GM23338 (cell line): ENCODE measurements at regions not wholly inside any gene's neighbourhood (a gene's known extent, or its start where the extent isn't known, plus 50 kb on each side); places are given as distances from the start of the nearest gene placed in this dataset.

Source experiments
- ATAC-seq: fragments of 200-7000 bp; cut with Tn5 transposase; 3 replicates; pipeline ENCODE4 v1.9.1; 2020
- DNase-seq: peaks from one replicate; pipeline ENCODE4 v3.0.0-alpha.2; 2015; ENCODE audit warnings: low spot score
- H2AFZ ChIP-seq: fragments of 200-600 bp; sonication (generic); 2 replicates; pipeline ENCODE4 v1.8.0; 2016; ENCODE audit warnings: antibody characterized with exemption, mild to moderate bottlenecking, moderate library complexity
- H3F3A ChIP-seq: fragments of 200-600 bp; sonication (generic); replicated peaks from 2 replicates; pipeline ENCODE4 v1.8.0; 2017; ENCODE audit warnings: antibody characterized with exemption, mixed run types, low read depth
- H3K27ac ChIP-seq: fragments of 200-600 bp; sonication (generic); 2 replicates; pipeline ENCODE4 v1.6.1; 2016; ENCODE audit warnings: low read depth
- H3K27me3 ChIP-seq: fragments of 200-600 bp; sonication (generic); 2 replicates; pipeline ENCODE4 v1.8.0; 2016; ENCODE audit warnings: mild to moderate bottlenecking, mixed run types, moderate library complexity; ENCODE audit not compliant: insufficient read depth
- H3K36me3 ChIP-seq: fragments of 200-600 bp; sonication (generic); 2 replicates; pipeline ENCODE4 v1.8.0; 2016; ENCODE audit warnings: mild to moderate bottlenecking; ENCODE audit not compliant: insufficient read depth
- H3K4me1 ChIP-seq: fragments of 200-600 bp; sonication (generic); 2 replicates; pipeline ENCODE4 v1.8.0; 2016; ENCODE audit warnings: mild to moderate bottlenecking, moderate library complexity; ENCODE audit not compliant: insufficient read depth
- H3K4me2 ChIP-seq: fragments of 200-600 bp; sonication (generic); 2 replicates; pipeline ENCODE4 v1.7.1; 2017; ENCODE audit warnings: mixed run types
- H3K4me3 ChIP-seq: fragments of 200-600 bp; sonication (generic); 2 replicates; pipeline ENCODE4 v1.6.1; 2016; ENCODE audit warnings: mixed run types
- H3K79me2 ChIP-seq: fragments of 200-600 bp; sonication (generic); replicated peaks from 2 replicates; pipeline ENCODE4 v1.8.0; 2017; ENCODE audit warnings: mild to moderate bottlenecking; ENCODE audit not compliant: insufficient read depth
- H3K9me2 ChIP-seq: fragments of 200-600 bp; sonication (generic); 2 replicates; pipeline ENCODE4 v1.8.0; 2017; ENCODE audit not compliant: insufficient read depth
- H4K20me1 ChIP-seq: fragments of 200-600 bp; sonication (generic); replicated peaks from 2 replicates; pipeline ENCODE4 v1.8.0; 2017; ENCODE audit warnings: mild to moderate bottlenecking; ENCODE audit not compliant: insufficient read depth
- H3K27ac Mint-ChIP-seq: 2 replicates; pipeline ENCODE4 v1.8.0; 2020; ENCODE audit warnings: inconsistent platforms, mild to moderate bottlenecking, moderate library complexity, mixed read lengths
- H3K27me3 Mint-ChIP-seq: 3 replicates; pipeline ENCODE4 v1.8.0; 2022; ENCODE audit warnings: low read depth, mild to moderate bottlenecking, moderate library complexity, mixed read lengths, inconsistent platforms; ENCODE audit not compliant: insufficient read depth, poor library complexity
- H3K36me3 Mint-ChIP-seq: 3 replicates; pipeline ENCODE4 v1.8.0; 2021; ENCODE audit warnings: low read depth, mild to moderate bottlenecking, inconsistent platforms, moderate library complexity, mixed read lengths
- H3K4me1 Mint-ChIP-seq: 3 replicates; pipeline ENCODE4 v1.8.0; 2020; ENCODE audit warnings: mild to moderate bottlenecking, inconsistent platforms, mixed read lengths
- H3K4me3 Mint-ChIP-seq: 3 replicates; pipeline ENCODE4 v1.8.0; 2021; ENCODE audit warnings: moderate library complexity, mild to moderate bottlenecking, inconsistent platforms, mixed read lengths
- H3K9me3 Mint-ChIP-seq: 3 replicates; pipeline ENCODE4 v1.8.0; 2020; ENCODE audit warnings: moderate library complexity, mild to moderate bottlenecking, inconsistent platforms, mixed read lengths
- NANOG ChIP-seq: IDR thresholded peaks from 2 replicates; pipeline ENCODE4 v1.6.1; 2016; ENCODE audit warnings: antibody characterized with exemption, borderline replicate concordance
- POLR2AphosphoS5 ChIP-seq: IDR thresholded peaks from 2 replicates; pipeline ENCODE4 v1.6.1; 2016; ENCODE audit warnings: antibody characterized with exemption, low read depth
- ZNF114 ChIP-seq: fragments of 250-450 bp; sonication (Bioruptor Pico); IDR thresholded peaks from 2 replicates; pipeline ENCODE4 v1.5.0; 2020; ENCODE audit warnings: mild to moderate bottlenecking, moderate library complexity
- ZNF331 ChIP-seq: fragments of 250-450 bp; sonication (Bioruptor Pico); IDR thresholded peaks from 2 replicates; pipeline ENCODE4 v1.5.0; 2020; ENCODE audit warnings: low read depth, mild to moderate bottlenecking, moderate library complexity
- TF ChIP-seq, protein P1 (sequence below), 2 experiments: fragments of 200-600 bp in 1 of 2; sonication (generic) in 1 of 2; conservative IDR thresholded peaks; 2 replicates each; pipeline versions ENCODE4 v1.5.1 to v1.6.1; 2016 to 2017; ENCODE audit warnings: antibody characterized with exemption in 2 of 2, low read depth in 2 of 2, mild to moderate bottlenecking in 2 of 2, moderate library complexity in 1 of 2
- TF ChIP-seq, protein P2 (sequence below): IDR thresholded peaks from one replicate; pipeline ENCODE4 v1.6.1; 2018; ENCODE audit warnings: antibody characterized with exemption; ENCODE audit not compliant: unreplicated experiment

DNA sequence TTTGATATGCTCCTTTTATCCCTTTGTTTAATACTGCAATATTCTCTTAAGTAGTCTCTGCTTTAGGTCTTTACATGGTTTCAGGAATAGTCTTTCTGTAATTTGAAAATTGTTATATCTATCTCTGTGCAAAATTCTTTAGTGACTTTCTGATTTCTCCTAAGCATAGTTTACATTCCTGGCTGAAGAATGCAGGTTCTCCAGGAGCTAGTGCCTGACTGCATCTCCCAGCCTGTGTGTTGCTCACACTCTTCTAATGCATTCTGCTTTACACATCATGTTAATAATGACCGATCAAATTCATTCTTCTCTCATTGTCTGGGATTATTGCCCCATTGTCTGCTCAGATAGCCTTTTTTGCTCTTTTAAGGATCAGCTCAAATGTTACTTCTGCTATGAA lies 1349.2 kb downstream of the DSC3 start:
- TF ChIP-seq NANOG = no peak
- no peak for TF ChIP-seq POLR2AphosphoS5
- no peak for TF ChIP-seq ZNF114
- no peak for TF ChIP-seq ZNF331 (CRISPR knock-in tag)
- TF ChIP-seq, protein P1, sequence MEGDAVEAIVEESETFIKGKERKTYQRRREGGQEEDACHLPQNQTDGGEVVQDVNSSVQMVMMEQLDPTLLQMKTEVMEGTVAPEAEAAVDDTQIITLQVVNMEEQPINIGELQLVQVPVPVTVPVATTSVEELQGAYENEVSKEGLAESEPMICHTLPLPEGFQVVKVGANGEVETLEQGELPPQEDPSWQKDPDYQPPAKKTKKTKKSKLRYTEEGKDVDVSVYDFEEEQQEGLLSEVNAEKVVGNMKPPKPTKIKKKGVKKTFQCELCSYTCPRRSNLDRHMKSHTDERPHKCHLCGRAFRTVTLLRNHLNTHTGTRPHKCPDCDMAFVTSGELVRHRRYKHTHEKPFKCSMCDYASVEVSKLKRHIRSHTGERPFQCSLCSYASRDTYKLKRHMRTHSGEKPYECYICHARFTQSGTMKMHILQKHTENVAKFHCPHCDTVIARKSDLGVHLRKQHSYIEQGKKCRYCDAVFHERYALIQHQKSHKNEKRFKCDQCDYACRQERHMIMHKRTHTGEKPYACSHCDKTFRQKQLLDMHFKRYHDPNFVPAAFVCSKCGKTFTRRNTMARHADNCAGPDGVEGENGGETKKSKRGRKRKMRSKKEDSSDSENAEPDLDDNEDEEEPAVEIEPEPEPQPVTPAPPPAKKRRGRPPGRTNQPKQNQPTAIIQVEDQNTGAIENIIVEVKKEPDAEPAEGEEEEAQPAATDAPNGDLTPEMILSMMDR (conservative IDR thresholded peaks at IDR 0.05; ENCODE audit: low read depth in 2 of 2) = no peak
- H3K4me2 ChIP-seq = no peak overlapping the region
- H4K20me1 ChIP-seq = no peaks in the 10 kb centered on the region
- no peak overlapping the region for H3K27ac Mint-ChIP-seq
- H3K79me2 ChIP-seq = no peaks in the 10 kb centered on the region
- no peak overlapping the region for H3K4me3 Mint-ChIP-seq
- no peak overlapping the region for H3K4me3 ChIP-seq
- H2AFZ ChIP-seq = no peak overlapping the region
- no peaks in the 10 kb centered on the region for H3K36me3 ChIP-seq
- H3K9me3 Mint-ChIP-seq = no peaks in the 10 kb centered on the region
- DNase-seq (peak; percentile 16), ATAC-seq (peak; percentile 36; the same call in 1 of the 3 replicates)
- H3K4me1 ChIP-seq = no peaks in the 10 kb centered on the region
- no peak overlapping the region for H3K27ac ChIP-seq
- no peaks in the 10 kb centered on the region for H3K36me3 Mint-ChIP-seq
- H3K4me1 Mint-ChIP-seq = peaks cover 5% of the 10 kb centered on the region; the same call in 2 of the 3 replicates
- H3K9me2 ChIP-seq = 0 out of 2 replicates have a peak, but pooled peaks cover 3% of the 10 kb centered on the region
- H3F3A ChIP-seq = no peaks in the 10 kb centered on the region
- H3K27me3 ChIP-seq = no peaks in the 10 kb centered on the region
- H3K27me3 Mint-ChIP-seq = no peaks in the 10 kb centered on the region

- Mint-ChIP-seq H3K27me3 (peaks cover 3% of the 10 kb centered on the region), H3K36me3 (no peaks in the 10 kb centered on the region), H3K4me3 (no peak overlapping the region), H3K4me1 (0 out of 3 replicates have a peak, but pooled peaks cover 2% of the 10 kb centered on the region), H3K9me3 (peaks cover 5% of the 10 kb centered on the region; the same call in 1 of the 3 replicates), H3K27ac (no peak overlapping the region)
- Histone ChIP-seq H3F3A (no peaks in the 10 kb centered on the region), H3K9me2 (peaks cover 23% of the 10 kb centered on the region; the same call in 1 of the 2 replicates), H3K27ac (no peak overlapping the region), H3K4me1 (no peaks in the 10 kb centered on the region), H4K20me1 (no peaks in the 10 kb centered on the region), H3K4me3 (no peak overlapping the region), H3K4me2 (no peak overlapping the region), H3K36me3 (no peaks in the 10 kb centered on the region), H3K79me2 (no peaks in the 10 kb centered on the region), H2AFZ (no peak overlapping the region), H3K27me3 (no peaks in the 10 kb centered on the region)
- DNase-seq (no peak), ATAC-seq (no peak)
- TF ChIP-seq, protein P2, sequence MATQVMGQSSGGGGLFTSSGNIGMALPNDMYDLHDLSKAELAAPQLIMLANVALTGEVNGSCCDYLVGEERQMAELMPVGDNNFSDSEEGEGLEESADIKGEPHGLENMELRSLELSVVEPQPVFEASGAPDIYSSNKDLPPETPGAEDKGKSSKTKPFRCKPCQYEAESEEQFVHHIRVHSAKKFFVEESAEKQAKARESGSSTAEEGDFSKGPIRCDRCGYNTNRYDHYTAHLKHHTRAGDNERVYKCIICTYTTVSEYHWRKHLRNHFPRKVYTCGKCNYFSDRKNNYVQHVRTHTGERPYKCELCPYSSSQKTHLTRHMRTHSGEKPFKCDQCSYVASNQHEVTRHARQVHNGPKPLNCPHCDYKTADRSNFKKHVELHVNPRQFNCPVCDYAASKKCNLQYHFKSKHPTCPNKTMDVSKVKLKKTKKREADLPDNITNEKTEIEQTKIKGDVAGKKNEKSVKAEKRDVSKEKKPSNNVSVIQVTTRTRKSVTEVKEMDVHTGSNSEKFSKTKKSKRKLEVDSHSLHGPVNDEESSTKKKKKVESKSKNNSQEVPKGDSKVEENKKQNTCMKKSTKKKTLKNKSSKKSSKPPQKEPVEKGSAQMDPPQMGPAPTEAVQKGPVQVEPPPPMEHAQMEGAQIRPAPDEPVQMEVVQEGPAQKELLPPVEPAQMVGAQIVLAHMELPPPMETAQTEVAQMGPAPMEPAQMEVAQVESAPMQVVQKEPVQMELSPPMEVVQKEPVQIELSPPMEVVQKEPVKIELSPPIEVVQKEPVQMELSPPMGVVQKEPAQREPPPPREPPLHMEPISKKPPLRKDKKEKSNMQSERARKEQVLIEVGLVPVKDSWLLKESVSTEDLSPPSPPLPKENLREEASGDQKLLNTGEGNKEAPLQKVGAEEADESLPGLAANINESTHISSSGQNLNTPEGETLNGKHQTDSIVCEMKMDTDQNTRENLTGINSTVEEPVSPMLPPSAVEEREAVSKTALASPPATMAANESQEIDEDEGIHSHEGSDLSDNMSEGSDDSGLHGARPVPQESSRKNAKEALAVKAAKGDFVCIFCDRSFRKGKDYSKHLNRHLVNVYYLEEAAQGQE = peak; percentile 33
- TF ChIP-seq ZNF331 (CRISPR knock-in tag) = no peak
Observed at GRCh38 chr18:29681578-29681977, 1361.0 kb downstream of the DSC3 start.
